Colonic mucosa (tissue), 4 donors: ENCODE measurements at regions not wholly inside any gene's neighbourhood (a gene's known extent, or its start where the extent isn't known, plus 50 kb on each side); places are given as distances from the start of the nearest gene placed in this dataset.
"Not testable (repeated sequence)": the region's sequence is repeated elsewhere in the genome, so short reads cannot be mapped to it uniquely, and the experiment has no call there.

Source experiments
- DNase-seq: peaks from one replicate; pipeline ENCODE4 v3.0.0-alpha.2; 2020
- H3K27ac ChIP-seq: fragments of 200-600 bp; one replicate; pipeline ENCODE4 v1.8.0; 2021
- H3K27me3 ChIP-seq: fragments of 200-600 bp; one replicate; pipeline ENCODE4 v1.8.0; 2021
- H3K36me3 ChIP-seq: fragments of 200-600 bp; one replicate; pipeline ENCODE4 v1.8.0; 2021
- H3K4me1 ChIP-seq: fragments of 200-600 bp; one replicate; pipeline ENCODE4 v1.8.0; 2021; ENCODE audit warnings: mild to moderate bottlenecking
- H3K4me3 ChIP-seq: fragments of 200-600 bp; one replicate; pipeline ENCODE4 v1.8.0; 2021
- H3K9ac ChIP-seq, 2 donors: one replicate each; pipeline ENCODE4 v1.7.0; 2013; ENCODE audit warnings: control low read depth in 2 of 2, low read depth in 2 of 2, low read length in 2 of 2
- H3K9me3 ChIP-seq: fragments of 200-600 bp; one replicate; pipeline ENCODE4 v1.8.0; 2021
- intact Hi-C: fragments of 100-400 bp; cut with DNase I; formaldehyde crosslinking; loops from one replicate; pipeline ENCODE4 v1.14.1; 2022
- TF ChIP-seq, protein P1 (sequence below): fragments of 200-600 bp; IDR thresholded peaks from one replicate; pipeline ENCODE4 v1.8.0; 2022; ENCODE audit warnings: antibody characterized with exemption, mild to moderate bottlenecking
- donor health status: healthy.
- donor health status: DM: no; HTN: no; CAD: no.
- donor health status: DM: no; HTN: no; CAD: no.

GRCh38 chr6:78259935-78260334 is 607.1 kb downstream of the MEI4 start:
- Histone ChIP-seq H3K9me3 (no peaks in the 10 kb centered on the region), H3K9ac (no peak overlapping the region), H3K4me1 (no peaks in the 10 kb centered on the region), H3K27ac (no peak overlapping the region), H3K27me3 (no peaks in the 10 kb centered on the region), H3K4me3 (no peak overlapping the region), H3K36me3 (no peaks in the 10 kb centered on the region)
- DNase-seq, result no peak
- intact Hi-C loops, result no loop called here
- TF ChIP-seq, protein P1, sequence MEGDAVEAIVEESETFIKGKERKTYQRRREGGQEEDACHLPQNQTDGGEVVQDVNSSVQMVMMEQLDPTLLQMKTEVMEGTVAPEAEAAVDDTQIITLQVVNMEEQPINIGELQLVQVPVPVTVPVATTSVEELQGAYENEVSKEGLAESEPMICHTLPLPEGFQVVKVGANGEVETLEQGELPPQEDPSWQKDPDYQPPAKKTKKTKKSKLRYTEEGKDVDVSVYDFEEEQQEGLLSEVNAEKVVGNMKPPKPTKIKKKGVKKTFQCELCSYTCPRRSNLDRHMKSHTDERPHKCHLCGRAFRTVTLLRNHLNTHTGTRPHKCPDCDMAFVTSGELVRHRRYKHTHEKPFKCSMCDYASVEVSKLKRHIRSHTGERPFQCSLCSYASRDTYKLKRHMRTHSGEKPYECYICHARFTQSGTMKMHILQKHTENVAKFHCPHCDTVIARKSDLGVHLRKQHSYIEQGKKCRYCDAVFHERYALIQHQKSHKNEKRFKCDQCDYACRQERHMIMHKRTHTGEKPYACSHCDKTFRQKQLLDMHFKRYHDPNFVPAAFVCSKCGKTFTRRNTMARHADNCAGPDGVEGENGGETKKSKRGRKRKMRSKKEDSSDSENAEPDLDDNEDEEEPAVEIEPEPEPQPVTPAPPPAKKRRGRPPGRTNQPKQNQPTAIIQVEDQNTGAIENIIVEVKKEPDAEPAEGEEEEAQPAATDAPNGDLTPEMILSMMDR, result no peak

DNA sequence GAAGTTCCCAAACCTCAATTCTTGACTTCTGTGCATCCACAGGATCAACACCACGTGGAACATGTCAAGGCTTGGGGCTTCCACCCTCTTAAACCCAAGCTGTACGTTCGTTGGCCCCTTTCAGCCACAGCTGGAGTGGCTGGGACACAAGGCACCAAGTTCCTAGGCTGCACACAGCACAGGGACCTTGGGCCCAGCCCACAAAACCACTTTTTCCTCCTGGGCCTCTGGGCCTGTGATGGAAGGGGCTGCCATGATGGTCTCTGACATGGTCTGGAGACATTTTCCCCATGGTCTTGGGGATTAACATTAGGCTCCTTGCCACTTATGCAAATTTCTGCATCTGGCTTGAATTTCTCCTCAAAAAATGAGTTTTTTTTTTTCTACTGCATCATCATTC is 606.9 kb upstream of the IRAK1BP1 start:
- DNase-seq, H3K9ac ChIP-seq, H3K36me3 ChIP-seq, intact Hi-C loops, H3K4me1 ChIP-seq, H3K27me3 ChIP-seq, H3K4me3 ChIP-seq, H3K9me3 ChIP-seq, H3K27ac ChIP-seq: not testable (repeated sequence)

DNA sequence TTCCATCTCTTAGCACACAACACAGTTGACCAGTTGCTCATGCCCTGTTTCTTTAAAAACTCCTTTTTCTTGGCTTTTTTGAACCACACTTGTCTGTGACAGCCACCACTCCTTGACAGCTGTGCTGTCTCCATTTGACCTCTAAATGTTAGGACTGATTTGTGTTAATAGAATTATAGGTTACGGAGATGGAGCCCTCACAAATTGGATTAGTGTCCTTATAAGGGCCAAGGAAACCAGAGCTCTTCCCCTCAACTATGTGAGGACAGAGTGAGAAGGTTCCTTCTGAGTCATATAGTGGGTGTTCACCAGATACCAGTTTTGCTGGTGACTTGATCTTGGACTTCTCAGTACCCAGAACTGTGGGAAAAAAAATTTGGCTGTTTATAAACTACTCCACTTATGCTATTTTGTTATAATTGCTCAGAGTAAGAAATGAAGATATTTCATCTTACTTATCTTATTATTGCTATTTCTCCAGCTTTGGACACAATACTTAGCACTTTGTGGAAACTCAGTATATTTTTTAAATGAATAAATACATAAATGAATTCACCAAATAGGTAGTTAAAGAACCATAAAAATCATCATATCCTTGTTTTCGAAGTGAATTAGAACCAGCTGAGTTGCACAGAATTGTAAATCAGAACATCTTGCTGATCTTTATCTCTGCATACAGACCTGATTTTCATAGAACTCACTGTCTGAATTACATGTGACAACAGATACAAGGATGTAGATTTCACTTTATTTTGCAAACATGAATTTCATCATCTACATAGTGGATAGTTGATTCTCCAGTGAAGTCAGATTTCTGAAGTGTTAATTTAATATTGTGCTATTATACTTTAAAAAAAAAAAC is 598.5 kb upstream of the IRAK1BP1 start:
- no peaks in the 10 kb centered on the region for H3K9me3 ChIP-seq
- no peaks in the 10 kb centered on the region for H3K4me1 ChIP-seq
- intact Hi-C loops, result no loop called here
- H3K27ac ChIP-seq, result no peak overlapping the region
- no peak overlapping the region for H3K9ac ChIP-seq
- no peak for DNase-seq
- H3K4me3 ChIP-seq, result no peak overlapping the region
- no peaks in the 10 kb centered on the region for H3K36me3 ChIP-seq
- TF ChIP-seq, protein P1, result no peak
- no peaks in the 10 kb centered on the region for H3K27me3 ChIP-seq

GRCh38 chr6:78300885-78301284 is 566.5 kb upstream of the IRAK1BP1 start:
- H3K9me3 ChIP-seq, result no peaks in the 10 kb centered on the region
- no peaks in the 10 kb centered on the region for H3K27me3 ChIP-seq
- H3K4me1 ChIP-seq, result no peaks in the 10 kb centered on the region
- intact Hi-C loops, result no loop called here
- TF ChIP-seq, protein P1, result no peak
- no peak overlapping the region for H3K9ac ChIP-seq
- H3K4me3 ChIP-seq, result no peak overlapping the region
- no peak for DNase-seq
- H3K27ac ChIP-seq, result no peak overlapping the region
- no peaks in the 10 kb centered on the region for H3K36me3 ChIP-seq

GRCh38 chr6:78302411-78302810 is 564.9 kb upstream of the IRAK1BP1 start:
- Histone ChIP-seq H3K27ac (no peak overlapping the region), H3K9ac (no peak overlapping the region), H3K9me3 (no peaks in the 10 kb centered on the region), H3K27me3 (no peaks in the 10 kb centered on the region), H3K36me3 (no peaks in the 10 kb centered on the region), H3K4me3 (no peak overlapping the region), H3K4me1 (no peaks in the 10 kb centered on the region)
- DNase-seq, result no peak
- TF ChIP-seq, protein P1, result no peak
- intact Hi-C loops, result no loop called here

GRCh38 chr6:78308025-78308424 is 559.3 kb upstream of the IRAK1BP1 start:
- no peaks in the 10 kb centered on the region for H3K9me3 ChIP-seq
- H3K4me3 ChIP-seq, result no peak overlapping the region
- DNase-seq, result no peak
- no peak overlapping the region for H3K27ac ChIP-seq
- intact Hi-C loops, result no loop called here
- no peaks in the 10 kb centered on the region for H3K4me1 ChIP-seq
- no peaks in the 10 kb centered on the region for H3K36me3 ChIP-seq
- no peaks in the 10 kb centered on the region for H3K27me3 ChIP-seq
- no peak overlapping the region for H3K9ac ChIP-seq
- TF ChIP-seq, protein P1, result no peak
